ENCODE measurements at regions not wholly inside any gene's neighbourhood (a gene's known extent, or its start where the extent isn't known, plus 50 kb on each side); places are given as distances from the start of the nearest gene placed in this dataset.

DNA sequence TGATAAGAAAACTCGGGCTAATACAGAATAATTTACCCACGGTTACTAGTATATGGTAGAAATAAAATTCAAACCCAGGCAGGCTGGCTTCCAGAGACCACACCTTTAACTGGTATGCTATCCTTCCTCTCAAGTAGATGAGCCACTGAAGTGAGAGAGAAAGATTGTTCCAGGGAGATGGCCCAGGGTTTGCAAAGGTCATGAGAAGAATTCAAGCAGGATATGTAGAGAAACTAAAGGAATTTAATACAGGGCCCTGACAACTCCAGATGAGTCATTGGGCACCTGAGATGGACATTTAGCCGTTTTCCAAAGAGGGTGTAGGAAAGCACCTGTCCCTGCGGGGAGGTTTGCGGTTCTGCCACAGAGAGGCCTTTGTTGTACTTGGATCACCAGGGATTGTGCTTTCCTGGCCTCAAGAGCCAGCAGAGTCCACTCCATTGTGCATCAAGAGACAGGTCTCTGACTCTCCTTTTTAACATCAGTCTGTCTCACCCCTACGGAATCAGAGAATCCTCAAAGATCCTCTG is 152.7 kb upstream of the BLID start:
- no peak for DNase-seq

DNA sequence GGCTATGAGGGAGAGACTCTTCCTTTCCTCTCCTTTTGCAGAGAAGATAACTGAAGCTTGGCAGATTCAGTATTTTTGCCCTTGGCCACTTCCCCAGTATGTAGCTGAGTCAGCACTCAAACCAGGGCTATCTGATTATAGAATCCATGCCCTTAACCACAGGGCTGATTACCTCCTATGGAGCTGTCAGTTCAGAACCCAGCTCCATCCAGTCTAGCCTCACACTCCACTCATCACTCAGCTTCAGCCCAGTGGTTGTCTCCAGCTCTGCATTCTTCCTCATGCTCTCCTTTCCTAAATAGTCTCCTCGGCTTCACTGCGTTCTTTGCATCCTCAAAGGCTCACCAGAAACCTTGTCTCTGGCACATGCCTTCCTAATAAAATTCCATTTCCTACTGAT is 151.6 kb upstream of the BLID start:
- DNase-seq = no peak

GRCh38 chr11:122265981-122266380 is 150.0 kb upstream of the BLID start:
- DNase-seq = no peak

DNA sequence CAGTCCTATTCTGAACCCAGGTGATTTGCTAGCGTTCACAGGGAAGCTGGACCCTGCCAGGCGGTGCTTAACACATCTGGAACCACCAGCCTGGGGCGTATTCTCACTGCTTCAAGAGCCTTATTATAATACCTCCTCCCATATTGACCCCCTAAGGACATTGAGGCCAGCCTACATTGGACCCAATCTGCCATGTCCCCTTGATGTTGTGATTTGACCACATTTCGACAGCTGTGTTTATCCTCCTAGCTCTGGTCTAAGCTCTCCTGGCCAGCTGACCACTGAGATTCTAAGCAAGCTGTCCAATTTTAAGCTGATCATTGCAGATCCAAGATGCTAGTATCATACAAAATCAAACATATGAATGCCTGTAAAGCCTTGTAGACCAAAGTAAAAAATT is 148.1 kb upstream of the BLID start:
- DNase-seq = no peak

GRCh38 chr11:122261546-122261945 is 145.5 kb upstream of the BLID start:
- no peak for DNase-seq

GRCh38 chr11:122259195-122259821 is 143.3 kb upstream of the BLID start:
- no peak for DNase-seq

DNA sequence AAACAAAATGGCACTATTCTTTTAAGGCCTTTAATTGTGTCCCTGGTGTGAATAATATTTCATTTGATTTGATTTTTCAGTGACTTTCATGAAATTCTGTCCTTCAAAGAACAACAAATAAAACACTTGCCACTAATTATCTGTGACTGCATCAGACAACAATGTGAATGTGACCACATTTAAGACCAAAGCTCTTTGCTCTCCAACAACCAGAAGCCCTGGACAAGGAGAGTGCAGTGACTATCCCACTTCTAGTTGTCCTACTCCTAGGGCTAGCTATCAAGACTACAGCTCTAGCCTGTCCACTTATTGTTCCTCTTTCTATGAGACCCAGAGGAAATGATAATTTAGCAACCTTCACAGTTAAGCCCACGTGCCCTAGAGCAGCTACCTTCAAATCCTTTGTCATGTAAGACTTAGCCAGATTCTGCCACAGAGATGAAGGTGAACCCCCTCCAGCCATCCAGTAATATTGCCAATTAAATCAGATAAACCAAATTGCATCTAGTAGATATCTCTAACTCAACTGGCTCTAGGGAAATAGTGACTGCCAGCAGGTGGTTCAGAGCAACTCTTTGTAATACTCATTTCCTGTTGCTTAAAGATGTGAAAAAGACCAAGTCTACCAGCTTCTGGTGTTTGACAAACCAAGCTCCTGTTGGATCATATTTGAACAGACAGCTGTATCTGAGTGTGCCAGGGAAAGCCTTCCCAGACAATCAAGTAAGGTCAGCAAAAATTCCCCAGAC is 142.6 kb upstream of the BLID start:
- no peak for DNase-seq

- DNase-seq = no peak
Observed at GRCh38 chr11:122253589-122254231, 137.7 kb upstream of the BLID start.

- DNase-seq = no peak
Observed at GRCh38 chr11:122248939-122249338, 132.9 kb upstream of the BLID start.

- DNase-seq = peak; percentile 91
Observed at GRCh38 chr11:122248131-122248530, 132.1 kb upstream of the BLID start.

DNA sequence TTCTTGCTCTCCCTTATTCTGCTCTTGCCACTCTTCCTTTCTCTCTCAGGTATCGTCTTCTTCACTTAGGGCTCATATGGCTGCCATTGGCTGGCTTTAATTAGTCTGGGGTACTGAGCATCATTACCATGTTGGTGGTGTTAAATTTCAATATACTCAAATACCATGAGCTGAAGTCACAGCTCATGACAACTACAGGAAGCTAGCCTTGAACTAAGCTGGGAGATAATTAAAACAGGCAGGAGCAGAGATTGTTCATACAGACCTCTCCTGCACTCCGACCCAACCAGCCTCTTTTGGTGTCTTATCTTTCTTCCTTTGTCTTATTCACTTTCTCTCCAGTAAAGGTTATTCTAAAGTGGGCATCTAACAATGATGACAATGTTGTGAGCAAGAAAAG is 130.9 kb upstream of the BLID start:
- DNase-seq = no peak

DNA sequence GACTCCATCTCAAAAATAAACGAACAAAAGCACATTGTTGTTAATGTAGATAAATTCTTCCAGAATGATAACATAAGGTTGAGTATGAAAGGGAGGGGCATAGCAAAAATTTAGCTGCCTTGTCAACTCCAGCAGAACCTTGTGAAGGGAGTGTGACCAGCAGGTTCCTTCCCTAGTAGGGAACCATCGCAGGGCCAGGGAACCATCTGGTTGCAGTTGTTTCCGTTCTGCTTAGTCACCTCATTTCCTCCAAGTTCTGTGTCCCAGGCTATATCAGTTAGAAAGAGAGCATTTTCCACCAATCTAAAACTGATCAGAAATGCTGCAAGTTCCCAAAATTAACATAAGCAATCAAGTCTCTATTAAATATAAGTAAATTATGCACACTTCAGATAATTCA is 126.7 kb upstream of the BLID start:
- no peak for DNase-seq

DNA sequence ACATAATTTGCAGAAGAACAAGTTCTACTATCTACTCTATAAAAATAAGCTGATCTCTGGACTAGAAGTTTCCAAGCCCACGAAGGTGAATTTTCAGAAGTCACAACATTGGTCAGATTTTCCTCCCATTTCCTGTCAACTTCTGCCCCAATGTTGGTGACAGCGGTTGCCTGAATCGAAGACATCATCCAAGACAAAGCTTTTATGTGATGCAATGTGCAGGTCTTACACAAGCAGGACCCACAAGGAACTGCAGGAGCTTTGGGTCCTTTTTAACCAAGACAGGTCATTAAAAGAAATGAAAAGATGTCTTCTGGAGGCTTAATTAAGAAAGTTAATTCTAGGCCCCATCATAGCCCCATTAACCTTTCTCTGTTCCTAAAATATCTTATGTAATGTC is 125.6 kb upstream of the BLID start:
- no peak for DNase-seq

DNA sequence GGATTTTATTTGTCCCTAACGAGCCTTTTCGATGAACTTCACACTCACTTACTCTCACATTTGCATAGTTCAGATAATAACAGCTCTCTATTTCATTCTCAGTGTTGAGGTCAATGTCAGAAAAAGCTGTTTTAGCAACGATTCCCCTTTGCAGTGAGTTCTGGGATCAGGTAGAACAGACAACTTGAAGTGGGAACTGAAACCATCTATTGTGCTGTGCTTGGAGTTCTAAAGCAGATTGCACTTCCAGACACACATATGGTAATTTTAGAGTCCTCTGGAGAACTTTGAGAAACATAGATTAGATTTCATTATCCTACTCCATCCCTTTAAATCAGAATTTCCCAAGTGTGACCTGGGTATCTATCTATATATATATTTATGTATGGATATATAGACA is 124.6 kb upstream of the BLID start:
- no peak for DNase-seq

DNA sequence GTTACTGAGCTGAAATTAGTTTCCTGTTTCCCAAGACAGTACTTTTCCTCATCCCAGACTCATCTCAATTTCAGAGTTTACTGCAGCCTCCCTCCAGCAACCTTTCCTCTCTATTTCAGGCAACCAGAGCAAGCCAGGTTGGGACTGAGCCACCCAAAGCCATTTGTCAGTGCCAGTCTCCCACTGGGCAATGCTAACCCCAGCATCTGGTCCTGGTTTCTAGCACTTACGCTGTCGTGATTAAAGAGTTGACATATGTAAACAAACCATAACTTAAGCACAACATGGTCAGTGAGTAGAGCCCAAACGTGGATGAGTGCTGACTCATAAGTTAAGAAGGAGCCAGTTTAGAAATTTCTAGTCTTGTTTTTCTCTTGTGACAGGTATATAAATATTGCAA is 119.6 kb upstream of the BLID start:
- DNase-seq = no peak

- DNase-seq = no peak
Observed at GRCh38 chr11:122234780-122235179, 118.8 kb upstream of the BLID start.

- no peak for DNase-seq
Observed at GRCh38 chr11:122234257-122234656, 118.2 kb upstream of the BLID start.

DNA sequence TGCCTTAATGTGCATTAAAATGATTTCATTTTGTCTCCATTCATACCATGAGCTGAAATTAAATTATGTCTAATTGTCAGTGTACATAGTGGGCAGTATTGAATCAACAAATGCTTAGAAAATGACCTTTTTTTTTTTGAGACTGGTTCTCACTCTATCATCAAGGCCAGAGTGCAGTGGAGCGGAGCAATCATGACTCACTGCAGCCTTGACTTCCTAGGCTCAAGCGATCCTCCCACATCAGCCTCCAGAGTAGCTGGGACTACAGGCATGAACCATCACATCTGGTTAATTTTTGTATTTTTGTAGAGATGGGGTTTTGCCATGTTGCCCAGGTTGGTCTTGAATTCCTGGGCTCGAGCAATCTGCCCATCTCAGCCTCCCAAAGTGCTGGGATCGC is 117.0 kb upstream of the BLID start:
- no peak for DNase-seq

GRCh38 chr11:122230385-122230755 is 114.4 kb upstream of the BLID start:
- DNase-seq = no peak

GRCh38 chr11:122229481-122230384 is 113.7 kb upstream of the BLID start:
- DNase-seq = no peak

DNA sequence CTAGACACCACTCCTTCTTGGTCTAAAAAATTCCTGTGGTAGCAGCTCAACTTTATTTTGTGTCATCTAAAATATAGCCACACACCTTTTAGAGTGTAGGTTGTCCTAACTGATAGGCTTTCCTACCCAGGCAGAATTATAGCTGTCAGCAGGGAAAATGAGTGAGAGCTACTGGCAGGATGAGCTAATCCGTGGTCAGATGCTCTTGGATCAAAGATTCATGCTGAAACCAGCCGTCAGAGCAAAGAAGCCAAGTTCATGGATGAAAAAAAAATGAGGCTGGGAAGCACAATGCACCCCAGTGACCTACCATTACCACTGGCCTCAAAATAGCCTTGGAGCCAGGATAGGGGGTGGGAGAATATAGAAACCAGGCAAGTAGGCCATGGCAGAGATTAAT is 113.1 kb upstream of the BLID start:
- no peak for DNase-seq

- DNase-seq = no peak
Observed at GRCh38 chr11:122226810-122227379, 110.9 kb upstream of the BLID start.

DNA sequence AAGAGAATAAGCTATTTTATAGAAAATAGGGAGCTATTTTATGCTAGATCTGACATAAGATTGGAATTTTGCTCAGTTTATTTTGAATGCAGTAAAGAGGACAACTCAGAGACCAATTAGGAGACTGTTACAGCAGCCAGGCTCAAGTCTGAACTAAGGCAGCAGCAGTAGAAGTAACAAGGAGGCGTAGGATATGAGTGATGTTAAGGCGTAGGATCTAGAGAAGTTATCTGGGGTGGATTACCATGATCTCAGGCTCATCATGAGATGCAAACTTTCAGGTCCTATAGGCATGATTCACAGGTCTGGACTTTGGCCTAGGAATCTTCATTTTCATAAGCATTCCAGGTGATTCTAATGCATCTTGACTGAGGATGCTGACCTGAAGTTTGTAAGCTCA is 108.9 kb upstream of the BLID start:
- no peak for DNase-seq
